ENCODE measurements at regions not wholly inside any gene's neighbourhood (a gene's known extent, or its start where the extent isn't known, plus 50 kb on each side); places are given as distances from the start of the nearest gene placed in this dataset.

DNA sequence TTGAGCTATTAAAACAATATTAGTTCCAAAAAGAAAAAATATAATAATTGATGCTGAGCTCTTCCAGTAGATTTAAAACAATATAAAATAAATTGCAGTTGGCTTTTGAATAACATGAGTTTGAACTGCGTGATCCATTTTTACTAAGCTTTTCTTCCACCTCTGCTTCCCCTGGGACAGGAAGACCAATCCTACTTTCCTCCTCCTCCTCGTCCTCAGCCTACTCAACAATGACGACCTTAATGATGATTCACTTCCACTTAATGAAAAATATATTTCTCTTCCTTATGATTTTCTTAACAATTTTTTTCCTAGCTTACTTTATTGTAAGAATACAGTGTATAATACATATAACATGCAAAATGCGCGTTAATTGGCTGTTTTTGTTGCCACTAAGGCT lies 78.9 kb upstream of the THRB start:
- Histone ChIP-seq H3K4me3 (ENCODE audit: low read depth, low read length, poor library complexity, severe bottlenecking) (no peak overlapping the region), H4K20me1 (ENCODE audit: insufficient read depth, low read length) (no peaks in the 10 kb centered on the region), H3K4me1 (ENCODE audit: insufficient read depth, low read length, poor library complexity, severe bottlenecking) (no peaks in the 10 kb centered on the region), H2AFZ (ENCODE audit: low read length) (no peak overlapping the region), H3K9me3 (ENCODE audit: low read length) (no peaks in the 10 kb centered on the region), H3K27ac (ENCODE audit: low read depth, low read length, poor library complexity, severe bottlenecking) (no peak overlapping the region), H3K4me2 (ENCODE audit: low read length) (no peak overlapping the region), H3K36me3 (ENCODE audit: insufficient read depth, low read length) (no peaks in the 10 kb centered on the region), H3K79me2 (ENCODE audit: insufficient read depth, low read depth, low read length) (no peaks in the 10 kb centered on the region), H3K9me2 (ENCODE audit: insufficient read depth, low read length) (no peaks in the 10 kb centered on the region)
- no TSS peak for BruUV-seq (replicated peaks)
- no peak for TF ChIP-seq CTCF (conservative IDR thresholded peaks at IDR 0.05; ENCODE audit: low read length)
- no peak for TF ChIP-seq EZH2phosphoT487 (IDR thresholded peaks at IDR 0.05; ENCODE audit: borderline replicate concordance, low read depth, low read length)
- DNase-seq (ENCODE audit: low spot score) = no peak
- POLR2A ChIA-PET = no interaction called here
- CTCF ChIA-PET (ENCODE audit: unreplicated experiment) = no interaction called here
- intact Hi-C loops (cut with micrococcal nuclease; ENCODE audit: unreplicated experiment) = no loop called here

GRCh38 chr3:24578324-24578723 lies 83.7 kb upstream of the THRB start:
- Histone ChIP-seq H3K27ac (ENCODE audit: low read depth, low read length, poor library complexity, severe bottlenecking) (no peak overlapping the region), H3K9me2 (ENCODE audit: insufficient read depth, low read length) (no peaks in the 10 kb centered on the region), H3K9me3 (ENCODE audit: low read length) (no peaks in the 10 kb centered on the region), H2AFZ (ENCODE audit: low read length) (no peak overlapping the region), H3K79me2 (ENCODE audit: insufficient read depth, low read depth, low read length) (no peaks in the 10 kb centered on the region), H3K4me1 (ENCODE audit: insufficient read depth, low read length, poor library complexity, severe bottlenecking) (no peaks in the 10 kb centered on the region), H3K4me2 (ENCODE audit: low read length) (no peak overlapping the region), H3K36me3 (ENCODE audit: insufficient read depth, low read length) (no peaks in the 10 kb centered on the region), H3K4me3 (ENCODE audit: low read depth, low read length, poor library complexity, severe bottlenecking) (no peak overlapping the region), H4K20me1 (ENCODE audit: insufficient read depth, low read length) (no peaks in the 10 kb centered on the region)
- ChIA-PET POLR2A (no interaction called here), CTCF (ENCODE audit: unreplicated experiment) (no interaction called here)
- intact Hi-C loops (cut with micrococcal nuclease; ENCODE audit: unreplicated experiment) = no loop called here
- no TSS peak for BruUV-seq (replicated peaks)
- TF ChIP-seq EZH2phosphoT487 (IDR thresholded peaks at IDR 0.05; ENCODE audit: borderline replicate concordance, low read depth, low read length) = no peak
- TF ChIP-seq CTCF (conservative IDR thresholded peaks at IDR 0.05; ENCODE audit: low read length) = no peak
- no peak for DNase-seq (ENCODE audit: low spot score)

DNA sequence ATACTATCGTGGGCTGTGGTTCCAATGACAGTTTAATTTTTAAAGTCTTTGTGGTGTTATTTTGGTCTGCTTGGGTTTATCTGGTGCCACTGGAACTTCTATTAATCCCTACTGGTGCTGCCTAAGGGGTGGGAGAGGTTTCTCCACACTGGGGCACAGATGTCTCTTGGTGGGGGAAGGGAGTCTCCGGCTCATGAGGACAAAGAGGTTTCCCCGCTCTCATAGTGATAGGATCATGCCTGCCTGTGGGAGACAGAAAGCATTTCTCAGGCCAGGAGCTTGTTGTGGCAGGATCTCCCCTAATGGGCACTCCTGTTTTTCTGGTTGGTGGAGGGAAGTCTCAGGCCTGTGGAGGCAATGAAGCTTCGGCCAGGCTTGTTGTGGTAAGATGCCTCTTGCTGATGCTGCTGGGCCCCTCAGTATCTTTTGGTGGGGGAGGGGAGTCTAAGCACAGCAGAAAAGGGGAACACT lies 84.3 kb upstream of the THRB start:
- BruUV-seq (replicated peaks) = no TSS peak
- no peaks in the 10 kb centered on the region for H3K36me3 ChIP-seq (ENCODE audit: insufficient read depth, low read length)
- TF ChIP-seq CTCF (conservative IDR thresholded peaks at IDR 0.05; ENCODE audit: low read length) (no peak), EZH2phosphoT487 (IDR thresholded peaks at IDR 0.05; ENCODE audit: borderline replicate concordance, low read depth, low read length) (no peak)
- intact Hi-C loops (cut with micrococcal nuclease; ENCODE audit: unreplicated experiment) = no loop called here
- no peak overlapping the region for H3K4me2 ChIP-seq (ENCODE audit: low read length)
- H4K20me1 ChIP-seq (ENCODE audit: insufficient read depth, low read length) = no peaks in the 10 kb centered on the region
- no peaks in the 10 kb centered on the region for H3K9me3 ChIP-seq (ENCODE audit: low read length)
- H3K27ac ChIP-seq (ENCODE audit: low read depth, low read length, poor library complexity, severe bottlenecking) = no peak overlapping the region
- ChIA-PET POLR2A (interaction anchor here (0.6 kb wide), 1 partner anchor 160 kb away, joined by 4 read pairs; no protein-coding TSS in a partner anchor), CTCF (ENCODE audit: unreplicated experiment) (no interaction called here)
- DNase-seq (ENCODE audit: low spot score) = no peak
- H3K79me2 ChIP-seq (ENCODE audit: insufficient read depth, low read depth, low read length) = no peaks in the 10 kb centered on the region
- no peak overlapping the region for H3K4me3 ChIP-seq (ENCODE audit: low read depth, low read length, poor library complexity, severe bottlenecking)
- H3K4me1 ChIP-seq (ENCODE audit: insufficient read depth, low read length, poor library complexity, severe bottlenecking) = no peaks in the 10 kb centered on the region
- no peak overlapping the region for H2AFZ ChIP-seq (ENCODE audit: low read length)
- no peaks in the 10 kb centered on the region for H3K9me2 ChIP-seq (ENCODE audit: insufficient read depth, low read length)

Measured in OCI-LY7 (cell line).